Epithelial cell of esophagus (primary cell): ENCODE measurements at regions not wholly inside any gene's neighbourhood (a gene's known extent, or its start where the extent isn't known, plus 50 kb on each side); places are given as distances from the start of the nearest gene placed in this dataset.
"Not testable (repeated sequence)": the region's sequence is repeated elsewhere in the genome, so short reads cannot be mapped to it uniquely, and the experiment has no call there.

ENCODE experiments used
- DNase-seq: peaks from one replicate; pipeline ENCODE4 v3.0.0; 2010; ENCODE audit warnings: low read depth
- H3K4me3 ChIP-seq: 2 replicates; pipeline ENCODE4 v1.5.1; 2011; ENCODE audit warnings: mild to moderate bottlenecking, low read length, control low read depth
- TF ChIP-seq, protein P1 (sequence below): IDR thresholded peaks from 2 replicates; pipeline ENCODE4 v1.5.1; 2011; ENCODE audit warnings: low read depth, mild to moderate bottlenecking, low read length, control low read depth, inconsistent platforms; ENCODE audit not compliant: insufficient read depth; ENCODE audit errors: missing control alignments

- TF ChIP-seq, protein P1, sequence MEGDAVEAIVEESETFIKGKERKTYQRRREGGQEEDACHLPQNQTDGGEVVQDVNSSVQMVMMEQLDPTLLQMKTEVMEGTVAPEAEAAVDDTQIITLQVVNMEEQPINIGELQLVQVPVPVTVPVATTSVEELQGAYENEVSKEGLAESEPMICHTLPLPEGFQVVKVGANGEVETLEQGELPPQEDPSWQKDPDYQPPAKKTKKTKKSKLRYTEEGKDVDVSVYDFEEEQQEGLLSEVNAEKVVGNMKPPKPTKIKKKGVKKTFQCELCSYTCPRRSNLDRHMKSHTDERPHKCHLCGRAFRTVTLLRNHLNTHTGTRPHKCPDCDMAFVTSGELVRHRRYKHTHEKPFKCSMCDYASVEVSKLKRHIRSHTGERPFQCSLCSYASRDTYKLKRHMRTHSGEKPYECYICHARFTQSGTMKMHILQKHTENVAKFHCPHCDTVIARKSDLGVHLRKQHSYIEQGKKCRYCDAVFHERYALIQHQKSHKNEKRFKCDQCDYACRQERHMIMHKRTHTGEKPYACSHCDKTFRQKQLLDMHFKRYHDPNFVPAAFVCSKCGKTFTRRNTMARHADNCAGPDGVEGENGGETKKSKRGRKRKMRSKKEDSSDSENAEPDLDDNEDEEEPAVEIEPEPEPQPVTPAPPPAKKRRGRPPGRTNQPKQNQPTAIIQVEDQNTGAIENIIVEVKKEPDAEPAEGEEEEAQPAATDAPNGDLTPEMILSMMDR = no peak
- no peak overlapping the region for H3K4me3 ChIP-seq
- peak; percentile 74 for DNase-seq
Observed at GRCh38 chr3:194906229-194906629, 220.5 kb downstream of the FAM43A start.

GRCh38 chr3:194906970-194907629, 221.4 kb downstream of the FAM43A start:
- DNase-seq = no peak
- H3K4me3 ChIP-seq = no peak overlapping the region
- TF ChIP-seq, protein P1 = no peak

DNA sequence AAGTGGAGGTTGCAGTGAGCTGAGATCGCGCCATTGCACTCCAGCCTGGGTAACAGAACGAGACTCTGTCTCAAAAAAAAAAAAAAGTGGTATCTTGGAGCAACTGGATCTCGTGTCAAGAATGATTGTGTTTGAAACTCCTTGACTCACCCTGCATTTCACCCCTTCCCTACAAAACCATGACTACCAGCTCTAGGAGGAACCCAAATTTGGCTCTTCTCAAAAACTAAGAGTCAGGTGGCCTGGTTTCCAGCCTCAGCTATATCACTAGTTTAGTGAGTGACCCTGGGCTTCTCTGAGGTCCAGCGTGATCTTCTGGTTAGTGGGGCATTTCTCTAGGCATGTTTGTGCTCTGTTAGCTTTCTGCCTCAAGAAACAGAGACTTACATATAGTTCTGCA, 222.1 kb downstream of the FAM43A start:
- no peak for DNase-seq

GRCh38 chr3:194908496-194908895, 222.8 kb downstream of the FAM43A start:
- TF ChIP-seq, protein P1 = no peak
- DNase-seq = no peak
- no peak overlapping the region for H3K4me3 ChIP-seq

More for the DNA sequence above, 222.1 kb downstream of the FAM43A start:
- TF ChIP-seq, protein P1 = no peak
- H3K4me3 ChIP-seq = no peak overlapping the region

DNA sequence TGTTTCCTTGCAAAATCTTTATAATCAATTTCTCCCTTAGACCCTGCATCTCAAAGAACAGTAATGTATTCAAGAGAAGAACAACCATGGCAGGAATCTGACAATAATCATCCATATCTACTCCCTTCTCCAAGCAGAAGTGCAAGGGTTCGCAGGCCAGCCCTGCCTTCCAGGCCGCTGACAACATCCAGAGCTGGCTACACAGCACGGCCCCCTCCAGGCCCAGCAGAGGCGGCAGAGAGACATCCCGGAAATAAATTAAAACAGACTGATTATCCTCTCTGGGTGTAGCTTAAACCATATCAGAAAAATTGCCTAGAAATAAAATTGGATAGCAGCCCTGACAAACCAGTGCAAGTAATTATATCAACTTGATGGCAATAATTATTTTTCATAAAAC, 223.3 kb downstream of the FAM43A start:
- TF ChIP-seq, protein P1 = no peak
- no peak for DNase-seq
- no peak overlapping the region for H3K4me3 ChIP-seq

DNA sequence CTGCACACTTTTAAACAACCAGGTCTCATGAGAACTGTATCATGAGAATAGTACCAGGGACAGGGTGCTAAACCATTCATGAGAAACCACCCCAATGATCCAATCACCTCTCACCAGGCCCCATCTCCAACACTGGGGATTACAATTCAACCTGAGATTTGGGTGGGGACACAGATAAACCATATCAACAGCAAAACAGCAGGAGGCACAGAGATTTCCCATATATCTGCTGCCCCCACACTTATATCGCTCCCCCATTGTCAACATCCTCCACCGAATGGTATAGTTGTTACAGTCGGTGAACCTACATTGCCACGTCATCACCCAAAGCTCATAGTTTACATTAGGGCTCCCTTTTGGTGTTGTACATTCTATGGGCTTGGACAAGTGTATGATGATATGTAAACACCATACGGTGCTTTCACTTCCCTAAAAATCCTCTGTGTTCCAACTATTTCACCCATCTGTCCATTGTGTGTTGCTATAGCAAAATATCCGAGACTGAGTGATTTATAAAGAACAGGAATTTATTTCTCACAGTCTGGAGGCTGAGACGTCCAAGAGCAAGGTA, 224.8 kb downstream of the FAM43A start:
- no peak overlapping the region for H3K4me3 ChIP-seq
- TF ChIP-seq, protein P1 = no peak
- no peak for DNase-seq

GRCh38 chr3:194913316-194913715, 227.6 kb downstream of the FAM43A start:
- DNase-seq = no peak
- TF ChIP-seq, protein P1 = no peak
- no peak overlapping the region for H3K4me3 ChIP-seq

DNA sequence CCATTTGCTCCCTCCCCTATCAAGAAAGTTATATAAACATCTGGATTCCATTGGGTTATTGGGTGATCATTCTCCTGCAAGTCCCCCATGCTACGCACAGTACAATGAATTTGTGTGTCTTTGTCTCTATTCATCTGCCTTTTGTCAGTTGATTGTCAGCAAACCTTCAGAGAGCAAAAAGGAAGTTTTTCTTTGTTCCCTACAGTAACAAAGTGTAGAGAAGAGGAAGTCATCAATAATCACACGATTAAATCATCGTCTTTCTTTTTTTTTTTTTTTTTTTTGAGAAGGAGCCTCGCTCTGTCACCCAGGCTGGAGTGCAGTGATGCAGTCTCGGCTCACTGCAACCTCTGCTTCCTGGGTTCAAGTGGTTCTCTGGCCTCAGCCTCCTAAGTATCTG, 239.2 kb downstream of the FAM43A start:
- H3K4me3 ChIP-seq, DNase-seq: not testable (repeated sequence)
